Uterus (tissue), 3 donors: ENCODE measurements at regions not wholly inside any gene's neighbourhood (a gene's known extent, or its start where the extent isn't known, plus 50 kb on each side); places are given as distances from the start of the nearest gene placed in this dataset.

Experiments
- DNase-seq, 2 donors: peaks; one replicate each; pipeline ENCODE4 v3.0.0-alpha.2; 2019 to 2020
- H3K27ac ChIP-seq, 2 donors: fragments of 200-600 bp; sonication (generic); 1 replicate in 1 of 2; 2 replicates in 1 of 2; pipeline ENCODE4 v1.5.1; 2016 to 2018
- H3K27me3 ChIP-seq, 2 donors: fragments of 200-600 bp; sonication (generic); one replicate each; pipeline ENCODE4 v1.5.1; 2018 to 2019; ENCODE audit warnings: control low read depth in 1 of 2
- H3K36me3 ChIP-seq, 2 donors: fragments of 200-600 bp; sonication (generic); one replicate each; pipeline ENCODE4 v1.5.1; 2019; ENCODE audit warnings: control low read depth in 1 of 2
- H3K4me1 ChIP-seq, 2 donors: fragments of 200-600 bp; sonication (generic); one replicate each; pipeline ENCODE4 v1.5.1; 2018 to 2019; ENCODE audit warnings: control low read depth in 1 of 2
- H3K4me3 ChIP-seq, 2 donors: fragments of 200-600 bp; sonication (generic); 1 replicate in 1 of 2; 2 replicates in 1 of 2; pipeline ENCODE4 v1.5.1; 2018 to 2019; ENCODE audit warnings: mild to moderate bottlenecking in 1 of 2
- H3K9me3 ChIP-seq, 2 donors: fragments of 200-600 bp; sonication (generic); one replicate each; pipeline ENCODE4 v1.5.1; 2019; ENCODE audit warnings: control low read depth in 1 of 2
- CTCF ChIP-seq, 4 experiments: fragments of 200-600 bp in 2 of 4; fragments of 450-650 bp in 2 of 4; sonication (generic) in 2 of 4; IDR thresholded peaks; one replicate each; pipeline ENCODE4 v1.5.1; 2016 to 2019; ENCODE audit warnings: antibody characterized with exemption in 4 of 4, mild to moderate bottlenecking in 2 of 4, moderate library complexity in 1 of 4
- POLR2A ChIP-seq, 2 donors: fragments of 450-650 bp; IDR thresholded peaks; one replicate each; pipeline ENCODE4 v1.6.1; 2016; ENCODE audit warnings: antibody characterized with exemption in 2 of 2, mild to moderate bottlenecking in 1 of 2, moderate library complexity in 1 of 2
- intact Hi-C: fragments of 100-400 bp; cut with DNase I; formaldehyde crosslinking; loops from one replicate; pipeline ENCODE4 v1.15.1; 2023; ENCODE audit warnings: low total_unique reads
- donor health status: DM: yes; HTN: yes; CAD: no.

GRCh38 chr1:219812491-219813203, 115.7 kb downstream of the SLC30A10 start:
- no peaks in the 10 kb centered on the region for H3K9me3 ChIP-seq
- no peaks in the 10 kb centered on the region for H3K36me3 ChIP-seq
- H3K4me3 ChIP-seq, result no peak overlapping the region
- peak in 1 of 2 donors; percentile 29 for DNase-seq
- intact Hi-C loops, result no loop called here
- H3K27me3 ChIP-seq, result no peaks in the 10 kb centered on the region
- TF ChIP-seq CTCF (IDR thresholded peaks at IDR 0.05) (peak; percentile 57 to 73 (median 68)), POLR2A (IDR thresholded peaks at IDR 0.05) (no peak)
- H3K4me1 ChIP-seq, result no peaks in the 10 kb centered on the region
- no peak overlapping the region for H3K27ac ChIP-seq

- no peaks in the 10 kb centered on the region for H3K27me3 ChIP-seq
- no peaks in the 10 kb centered on the region for H3K4me1 ChIP-seq
- DNase-seq, result no peak
- intact Hi-C loops, result no loop called here
- H3K9me3 ChIP-seq, result no peaks in the 10 kb centered on the region
- H3K27ac ChIP-seq, result no peak overlapping the region
- H3K4me3 ChIP-seq, result no peak overlapping the region
- TF ChIP-seq POLR2A (IDR thresholded peaks at IDR 0.05), result no peak
- no peak for TF ChIP-seq CTCF (IDR thresholded peaks at IDR 0.05)
- H3K36me3 ChIP-seq, result no peaks in the 10 kb centered on the region
Observed at GRCh38 chr1:219812086-219812485, 116.3 kb downstream of the SLC30A10 start.

GRCh38 chr1:219810451-219810850, 117.9 kb downstream of the SLC30A10 start:
- no peaks in the 10 kb centered on the region for H3K9me3 ChIP-seq
- H3K4me3 ChIP-seq, result no peak overlapping the region
- no peak for TF ChIP-seq POLR2A (IDR thresholded peaks at IDR 0.05)
- no peak for TF ChIP-seq CTCF (IDR thresholded peaks at IDR 0.05)
- no peaks in the 10 kb centered on the region for H3K4me1 ChIP-seq
- DNase-seq, result no peak
- no peak overlapping the region for H3K27ac ChIP-seq
- no peaks in the 10 kb centered on the region for H3K36me3 ChIP-seq
- intact Hi-C loops, result no loop called here
- no peaks in the 10 kb centered on the region for H3K27me3 ChIP-seq

GRCh38 chr1:219808790-219809189, 119.6 kb downstream of the SLC30A10 start:
- TF ChIP-seq POLR2A (IDR thresholded peaks at IDR 0.05) (no peak), CTCF (IDR thresholded peaks at IDR 0.05) (no peak)
- intact Hi-C loops, result no loop called here
- Histone ChIP-seq H3K9me3 (no peaks in the 10 kb centered on the region), H3K27ac (no peak overlapping the region), H3K4me1 (no peaks in the 10 kb centered on the region), H3K27me3 (no peaks in the 10 kb centered on the region), H3K36me3 (no peaks in the 10 kb centered on the region), H3K4me3 (no peak overlapping the region)
- DNase-seq, result no peak

- no peak for DNase-seq
- intact Hi-C loops, result no loop called here
- TF ChIP-seq CTCF (IDR thresholded peaks at IDR 0.05) (no peak), POLR2A (IDR thresholded peaks at IDR 0.05) (no peak)
- no peaks in the 10 kb centered on the region for H3K9me3 ChIP-seq
- no peak overlapping the region for H3K4me3 ChIP-seq
- H3K27ac ChIP-seq, result no peak overlapping the region
- no peaks in the 10 kb centered on the region for H3K4me1 ChIP-seq
- H3K36me3 ChIP-seq, result no peaks in the 10 kb centered on the region
- no peaks in the 10 kb centered on the region for H3K27me3 ChIP-seq
Observed at GRCh38 chr1:219806642-219807041, 121.7 kb downstream of the SLC30A10 start.
